ENCODE measurements at regions not wholly inside any gene's neighbourhood (a gene's known extent, or its start where the extent isn't known, plus 50 kb on each side); places are given as distances from the start of the nearest gene placed in this dataset.
"Not testable (repeated sequence)": the region's sequence is repeated elsewhere in the genome, so short reads cannot be mapped to it uniquely, and the experiment has no call there.

GRCh38 chr4:24209131-24209530, 319.3 kb upstream of the PPARGC1A start:
- DNase-seq (ENCODE audit: low read depth in 2 of 2), result no peak

DNA sequence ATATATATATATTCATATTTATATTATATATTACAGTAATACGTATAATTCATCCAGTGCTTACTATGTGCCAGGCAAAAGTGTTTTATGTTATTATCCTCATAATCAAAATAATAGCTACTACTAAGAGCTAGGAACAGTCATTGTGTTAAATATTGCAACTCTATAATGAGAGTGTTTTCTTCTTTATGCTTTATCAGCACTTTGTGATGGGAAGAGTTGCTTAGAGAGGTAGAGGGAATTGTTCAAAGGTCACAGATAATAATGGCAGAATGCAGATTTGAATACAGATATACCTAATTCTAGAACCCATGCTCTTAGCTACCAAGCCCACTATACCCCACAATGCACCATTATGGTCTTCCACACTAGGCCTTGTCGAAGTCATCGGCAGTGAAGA, 318.8 kb upstream of the PPARGC1A start:
- no peak for DNase-seq (ENCODE audit: low read depth in 2 of 2)

DNA sequence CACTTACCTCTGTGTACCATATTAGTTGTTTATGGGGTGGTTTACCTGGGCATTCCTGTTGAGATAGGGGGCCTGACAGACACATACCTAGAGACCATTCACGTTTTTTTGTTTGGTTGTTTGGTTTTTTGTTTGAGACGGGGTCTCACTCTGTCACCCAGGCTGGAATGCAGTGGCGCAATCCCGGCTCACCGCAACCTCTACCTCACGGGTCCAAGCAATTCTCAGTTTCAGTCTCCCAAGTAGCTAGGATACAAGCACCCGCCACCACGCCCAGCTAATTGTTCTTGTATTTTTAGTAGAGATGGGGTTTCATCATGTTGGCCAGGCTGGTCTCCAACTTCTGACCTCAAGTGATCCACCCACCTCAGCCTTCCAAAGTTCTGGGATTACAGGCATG, 314.9 kb upstream of the PPARGC1A start:
- DNase-seq (ENCODE audit: low read depth in 2 of 2), result not testable (repeated sequence)

GRCh38 chr4:24203926-24204325, 314.1 kb upstream of the PPARGC1A start:
- no peak for DNase-seq (ENCODE audit: low read depth in 2 of 2)

GRCh38 chr4:24202579-24202978, 312.7 kb upstream of the PPARGC1A start:
- no peak for DNase-seq (ENCODE audit: low read depth in 2 of 2)

DNA sequence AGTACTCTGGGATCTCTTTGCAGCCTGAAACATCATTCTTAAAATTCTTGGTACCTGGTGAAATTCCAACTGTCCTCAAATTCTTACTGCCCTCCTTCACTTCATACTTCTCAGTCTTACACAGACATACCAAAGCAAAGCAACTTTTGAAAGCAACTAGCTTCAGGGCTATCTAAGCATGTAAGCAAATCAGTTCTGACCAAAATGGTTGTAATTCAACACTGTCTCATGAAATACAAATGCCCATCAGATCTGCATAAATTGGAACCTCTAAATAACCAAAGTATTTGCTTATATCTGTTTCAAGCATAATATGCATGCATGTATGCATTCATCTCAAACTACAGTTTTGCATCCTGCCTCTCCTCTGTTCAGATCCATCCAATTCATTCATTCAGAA, 308.1 kb upstream of the PPARGC1A start:
- DNase-seq (ENCODE audit: low read depth in 2 of 2), result no peak

DNA sequence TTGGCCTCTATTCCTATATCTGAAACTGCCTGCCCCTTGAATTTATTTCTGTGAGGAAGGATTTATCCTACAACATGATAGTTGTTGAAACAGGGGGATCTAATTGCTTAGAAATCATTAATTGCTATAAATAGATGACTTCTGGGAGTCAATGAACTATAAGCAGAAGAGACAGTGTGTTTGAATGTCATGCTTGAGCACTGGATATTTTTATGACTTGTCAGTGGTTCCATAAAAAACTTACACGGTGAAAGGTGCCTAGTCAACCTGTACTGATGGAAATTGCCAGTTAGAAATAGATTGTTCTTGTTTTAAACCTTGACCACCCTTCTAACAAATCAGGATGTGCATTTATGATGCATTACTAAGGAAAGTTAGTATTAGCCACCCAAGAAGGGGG, 306.9 kb upstream of the PPARGC1A start:
- no peak for DNase-seq (ENCODE audit: low read depth in 2 of 2)

- DNase-seq (ENCODE audit: low read depth in 2 of 2), result no peak
Measured at GRCh38 chr4:24195991-24196736, 306.3 kb upstream of the PPARGC1A start.

- no peak for DNase-seq (ENCODE audit: low read depth in 2 of 2)
Measured at GRCh38 chr4:24192018-24192641, 302.3 kb upstream of the PPARGC1A start.

- no peak for DNase-seq (ENCODE audit: low read depth in 2 of 2)
Measured at GRCh38 chr4:24190761-24191695, 301.2 kb upstream of the PPARGC1A start.

GRCh38 chr4:24188459-24188858, 298.6 kb upstream of the PPARGC1A start:
- no peak for DNase-seq (ENCODE audit: low read depth in 2 of 2)

DNA sequence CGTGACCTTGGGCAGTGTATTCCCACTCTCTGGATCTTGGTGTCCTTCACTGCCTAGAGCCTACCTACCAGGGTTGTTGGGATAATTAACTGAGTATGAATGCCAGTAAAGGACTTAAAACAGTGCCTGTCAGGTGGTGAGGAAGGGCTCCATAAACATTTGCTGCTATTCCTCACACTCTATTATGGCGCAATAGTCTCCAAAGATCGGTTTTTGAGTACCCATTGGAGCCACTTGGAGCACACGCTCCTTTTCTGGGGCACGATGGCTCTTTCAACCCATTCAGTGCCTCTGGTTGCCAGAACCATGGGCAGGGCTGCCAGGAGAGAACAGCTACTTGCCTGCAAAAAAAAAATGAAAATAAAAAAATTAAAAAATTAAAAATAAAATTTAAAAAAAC, 296.6 kb upstream of the PPARGC1A start:
- no peak for DNase-seq (ENCODE audit: low read depth in 2 of 2)

DNA sequence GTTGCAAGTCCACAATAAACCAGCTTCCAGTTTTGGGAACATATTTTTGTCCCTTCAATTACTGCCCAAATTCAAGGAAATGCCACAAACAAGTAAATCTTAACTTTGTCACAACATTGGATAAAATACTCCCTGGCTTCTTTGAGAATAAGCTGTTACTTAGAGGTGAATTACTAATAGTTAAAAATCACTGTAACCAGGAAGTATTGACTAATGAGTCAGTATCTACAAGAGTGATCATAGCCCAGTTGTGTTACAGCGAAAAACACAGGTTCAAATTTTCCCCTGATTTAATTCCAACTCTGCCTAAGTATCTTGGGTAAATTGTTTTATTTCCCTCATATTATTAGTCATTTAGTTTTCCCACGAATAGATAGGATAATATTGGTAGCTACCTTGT, 291.2 kb upstream of the PPARGC1A start:
- no peak for DNase-seq (ENCODE audit: low read depth in 2 of 2)

DNA sequence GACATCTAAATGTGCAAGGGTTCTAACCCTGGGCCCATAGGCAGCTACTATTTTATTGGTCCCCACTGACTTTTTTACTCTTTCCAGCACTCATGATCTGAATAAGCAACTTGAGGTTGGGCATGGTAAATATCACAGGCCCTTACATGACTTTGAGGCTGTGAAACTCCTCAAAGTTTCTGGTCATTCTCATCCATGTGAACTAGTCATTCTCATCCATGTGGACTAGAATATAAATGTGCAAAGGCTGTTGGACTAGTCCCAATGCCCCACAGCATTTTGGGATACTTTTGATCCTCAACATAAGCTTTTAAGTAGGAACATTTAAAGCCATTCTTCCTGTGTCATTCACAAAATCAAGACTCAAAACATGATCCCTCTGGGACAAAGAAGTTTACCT, 290.7 kb upstream of the PPARGC1A start:
- no peak for DNase-seq (ENCODE audit: low read depth in 2 of 2)

GRCh38 chr4:24179201-24179840, 289.5 kb upstream of the PPARGC1A start:
- DNase-seq (ENCODE audit: low read depth in 2 of 2), result no peak

- not testable (repeated sequence) for DNase-seq (ENCODE audit: low read depth in 2 of 2)
Measured at GRCh38 chr4:24177443-24177842, 287.6 kb upstream of the PPARGC1A start.

- DNase-seq (ENCODE audit: low read depth in 2 of 2), result no peak
Measured at GRCh38 chr4:24175707-24176106, 285.9 kb upstream of the PPARGC1A start.

DNA sequence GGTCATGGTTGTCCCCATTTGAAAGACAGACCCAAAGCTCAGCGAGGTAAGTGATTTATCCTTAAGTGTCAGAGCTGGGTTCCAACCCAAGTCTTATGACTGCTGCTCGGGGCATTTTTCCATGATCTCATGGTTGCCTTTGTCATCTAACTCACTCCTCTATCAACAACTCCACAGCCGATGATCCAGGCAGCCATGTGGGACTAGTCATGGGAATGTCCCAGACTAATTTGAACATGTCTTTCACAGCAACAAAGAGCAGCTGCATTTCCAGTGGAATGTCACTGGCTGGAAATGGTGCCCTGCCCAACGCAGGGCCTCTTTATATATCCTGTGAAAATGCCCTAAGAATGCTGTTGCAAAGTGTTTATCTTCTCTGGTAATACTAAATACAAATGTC, 284.8 kb upstream of the PPARGC1A start:
- no peak for DNase-seq (ENCODE audit: low read depth in 2 of 2)

GRCh38 chr4:24172406-24172805, 282.6 kb upstream of the PPARGC1A start:
- DNase-seq (ENCODE audit: low read depth in 2 of 2), result no peak

- no peak for DNase-seq (ENCODE audit: low read depth in 2 of 2)
Measured at GRCh38 chr4:24169956-24170355, 280.1 kb upstream of the PPARGC1A start.

- DNase-seq (ENCODE audit: low read depth in 2 of 2), result no peak
Measured at GRCh38 chr4:24168658-24169057, 278.8 kb upstream of the PPARGC1A start.

- DNase-seq (ENCODE audit: low read depth in 2 of 2), result no peak
Measured at GRCh38 chr4:24166501-24166900, 276.7 kb upstream of the PPARGC1A start.
